ENCODE measurements at regions not wholly inside any gene's neighbourhood (a gene's known extent, or its start where the extent isn't known, plus 50 kb on each side); places are given as distances from the start of the nearest gene placed in this dataset.

- TF ChIP-seq CTCF (IDR thresholded peaks at IDR 0.05; ENCODE audit: extremely low read depth in 1 of 2, insufficient read depth in 1 of 2, low read depth in 1 of 2, low read length in 2 of 2) = no peak
- no peak for TF ChIP-seq POLR2AphosphoS5 (IDR thresholded peaks at IDR 0.05; ENCODE audit: insufficient read depth, low read depth, low read length)
- TF ChIP-seq POLR2A (IDR thresholded peaks at IDR 0.05; ENCODE audit: low read depth, low read length) = no peak
- no peak for TF ChIP-seq MYC (IDR thresholded peaks at IDR 0.05; ENCODE audit: low read depth, low read length)
- no peak for TF ChIP-seq EZH2 (IDR thresholded peaks at IDR 0.05; ENCODE audit: borderline replicate concordance, low read depth, low read length, severe bottlenecking)
- TF ChIP-seq MAX (IDR thresholded peaks at IDR 0.05; ENCODE audit: insufficient read depth, insufficient read length) = no peak
- TF ChIP-seq GATA2 (IDR thresholded peaks at IDR 0.05; ENCODE audit: insufficient read depth, insufficient read length, low read depth, low read length) = no peak
- no peak for TF ChIP-seq JUN (IDR thresholded peaks at IDR 0.05; ENCODE audit: borderline replicate concordance, insufficient read depth, insufficient read length, low read depth)
- no peak for TF ChIP-seq FOS (IDR thresholded peaks at IDR 0.05; ENCODE audit: borderline replicate concordance, insufficient read depth, low read length)
Measured at GRCh38 chr7:131224996-131225395, 102.7 kb upstream of the MKLN1 start.
